GM21619 (cell line): ENCODE measurements at regions not wholly inside any gene's neighbourhood (a gene's known extent, or its start where the extent isn't known, plus 50 kb on each side); places are given as distances from the start of the nearest gene placed in this dataset.

Experiments
- ATAC-seq: cut with Tn5 transposase; IDR thresholded peaks from one replicate; pipeline ENCODE4 v1.9.1; 2021; ENCODE audit not compliant: unreplicated experiment

DNA sequence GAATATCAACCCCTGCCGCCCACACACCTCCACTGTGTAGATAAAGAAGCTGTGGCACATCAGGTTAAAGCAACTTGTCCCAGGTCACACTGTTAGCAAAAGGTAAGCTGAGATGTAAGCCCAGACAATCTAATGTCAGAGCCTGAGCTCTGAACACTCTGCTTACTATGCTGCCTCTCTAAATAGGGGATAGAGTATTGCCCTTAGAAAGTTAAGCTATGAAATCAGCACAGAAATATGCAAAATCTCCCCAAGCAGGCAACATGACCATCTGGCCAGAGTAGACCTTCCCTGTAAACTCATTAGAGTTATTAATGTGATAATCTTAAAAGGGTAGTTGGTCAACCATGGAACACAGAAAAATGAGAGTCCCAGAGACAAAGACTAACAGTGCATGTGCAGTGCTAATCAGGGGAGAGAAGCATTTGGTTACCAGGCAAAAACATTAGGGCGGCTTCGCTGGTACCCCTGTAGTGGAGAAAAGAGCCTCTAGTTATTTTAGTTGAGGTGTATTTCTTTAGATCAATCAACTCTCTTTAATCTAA, 171.0 kb downstream of the BTG1 start:
- ATAC-seq, result no peak

DNA sequence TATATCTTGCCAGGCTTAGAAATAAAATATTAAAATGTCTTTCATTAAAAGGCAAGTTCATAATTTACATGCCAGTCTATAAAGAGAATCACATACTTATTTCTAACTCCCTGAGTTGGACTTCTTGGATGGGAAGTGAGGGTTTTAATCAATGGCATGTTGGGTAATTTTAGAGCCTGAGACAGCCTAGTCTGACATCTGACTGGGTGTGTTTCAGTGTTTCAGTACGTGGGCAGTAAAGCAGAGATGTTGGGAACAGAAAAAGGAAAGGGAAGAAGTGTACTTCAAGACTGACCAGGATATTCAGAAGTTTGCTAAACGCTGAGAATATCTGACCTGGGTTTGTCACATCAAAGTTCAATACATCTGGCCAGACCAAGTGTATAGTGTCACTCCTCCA, 171.8 kb downstream of the BTG1 start:
- no peak for ATAC-seq

DNA sequence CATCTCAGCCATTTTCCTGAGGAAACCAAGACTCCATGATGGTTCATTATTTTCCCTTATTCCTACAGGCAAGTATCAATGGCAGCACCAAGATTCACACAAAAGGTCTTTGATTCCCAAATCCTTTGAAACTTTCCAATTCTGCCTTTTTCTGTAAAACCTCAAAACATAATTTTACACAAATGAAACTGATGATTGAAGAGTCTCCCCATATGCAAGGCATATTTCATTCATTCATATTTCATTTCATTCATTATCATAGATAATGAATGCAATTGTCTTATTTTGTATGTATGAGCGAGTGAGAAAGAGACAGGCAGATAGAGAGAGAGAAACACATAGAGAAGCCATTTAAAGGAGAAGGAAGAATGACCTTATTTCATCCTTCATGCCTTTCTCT, 172.8 kb downstream of the BTG1 start:
- no peak for ATAC-seq

DNA sequence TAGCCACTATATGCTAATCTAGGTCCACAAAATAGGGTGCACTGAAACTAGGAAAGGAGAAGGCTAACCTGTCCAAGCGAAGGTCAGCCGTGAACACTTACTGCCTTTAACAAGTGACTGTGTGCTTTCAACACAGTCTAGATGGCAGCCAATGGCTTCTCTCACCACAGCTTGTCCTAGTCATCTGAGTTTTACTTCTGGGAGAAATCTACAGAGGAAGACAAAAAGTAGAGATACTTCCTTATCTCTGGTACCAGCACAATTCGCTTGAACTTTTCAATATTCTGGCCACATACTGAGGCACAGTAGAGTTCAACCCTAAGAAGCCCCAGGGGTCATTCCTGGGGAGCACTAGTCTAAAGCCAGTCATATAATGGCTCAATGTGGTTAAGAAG, 176.9 kb downstream of the BTG1 start:
- ATAC-seq, result no peak

DNA sequence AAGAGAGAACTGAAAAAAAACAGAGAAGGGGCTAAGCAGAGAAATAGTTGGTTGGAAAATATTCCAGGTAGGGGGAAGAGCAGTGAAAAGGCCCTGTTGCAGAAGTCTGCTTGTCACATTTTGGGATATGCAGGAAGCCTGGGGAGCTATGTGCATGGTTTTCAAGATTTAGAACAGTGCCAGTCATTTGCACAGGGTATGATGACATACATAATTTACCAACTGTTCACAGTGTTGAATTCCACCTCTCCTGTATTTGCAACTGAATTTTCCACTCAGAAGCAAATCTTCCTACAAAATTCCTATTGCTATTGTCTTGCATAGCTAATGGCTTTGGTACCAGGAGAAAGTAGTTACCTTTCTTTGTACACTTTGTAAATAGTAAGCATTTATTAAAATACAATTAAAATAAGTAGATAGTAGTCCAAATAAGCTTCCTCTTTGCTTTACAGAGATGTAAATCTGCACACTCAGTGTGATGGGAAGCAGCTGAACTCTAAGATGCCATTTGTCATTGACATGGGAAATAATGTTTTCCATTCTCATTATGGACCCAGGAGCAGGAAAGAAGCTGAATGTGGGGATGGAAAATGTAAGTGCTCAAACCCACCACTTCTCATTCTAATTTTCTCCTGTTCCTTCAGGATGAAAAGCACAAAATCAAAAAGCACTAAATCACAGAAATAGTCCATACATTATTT, 177.4 kb downstream of the BTG1 start:
- no peak for ATAC-seq

DNA sequence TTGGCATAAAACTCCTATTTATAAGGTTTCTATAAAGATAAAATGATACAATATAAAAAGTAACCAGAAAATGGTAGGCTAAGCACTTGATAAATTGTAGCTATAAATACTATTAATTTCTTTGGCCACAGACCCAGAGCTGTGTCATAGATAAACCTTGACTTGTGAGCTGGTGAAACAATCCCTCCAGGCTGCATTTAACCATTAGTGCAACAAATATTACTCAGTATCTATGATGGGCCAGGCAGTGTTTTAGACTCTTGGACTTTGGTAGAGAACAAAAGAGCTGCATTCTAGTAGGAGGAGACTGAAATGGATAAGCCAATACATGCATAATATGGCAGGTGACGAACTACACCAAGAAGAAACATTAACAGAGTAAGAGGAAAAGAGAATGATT, 178.1 kb downstream of the BTG1 start:
- no peak for ATAC-seq

DNA sequence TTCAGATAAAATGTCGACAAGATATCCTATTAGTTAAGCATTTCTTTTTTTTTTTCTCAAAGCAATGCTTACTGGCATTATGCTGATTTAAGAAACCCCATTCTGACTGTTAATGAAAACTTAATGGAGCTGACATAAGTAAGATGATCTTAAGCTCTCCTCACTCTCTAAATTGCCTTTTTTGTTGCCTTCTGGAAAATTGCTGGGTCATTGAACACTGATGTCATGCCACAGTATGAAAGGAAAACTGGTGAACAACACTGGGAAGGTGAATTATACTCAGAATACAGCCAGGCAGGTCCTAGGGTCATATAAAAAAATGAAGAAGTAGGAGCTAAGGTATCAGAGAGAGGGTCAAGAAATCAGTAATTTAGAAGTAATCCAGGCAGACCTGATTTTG, 179.9 kb downstream of the BTG1 start:
- no peak for ATAC-seq

DNA sequence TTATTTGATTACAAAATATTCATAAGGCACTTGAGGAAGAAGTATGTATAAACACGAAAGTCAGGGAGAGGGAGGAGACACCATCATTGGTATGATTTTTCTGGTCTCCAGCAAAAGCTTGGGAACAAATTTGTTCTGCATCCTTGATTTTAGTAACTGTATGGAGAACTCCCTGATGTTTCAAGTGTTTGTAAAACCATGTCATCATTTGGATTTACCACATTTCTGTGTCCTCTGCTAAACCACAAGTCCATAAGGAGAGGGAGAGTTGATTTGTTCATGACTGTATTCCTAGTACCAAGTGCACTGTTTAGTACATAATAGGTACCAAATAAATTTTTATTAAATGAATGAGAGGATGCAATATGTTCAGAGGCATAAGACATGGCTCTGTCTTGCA, 181.1 kb downstream of the BTG1 start:
- ATAC-seq, result no peak

DNA sequence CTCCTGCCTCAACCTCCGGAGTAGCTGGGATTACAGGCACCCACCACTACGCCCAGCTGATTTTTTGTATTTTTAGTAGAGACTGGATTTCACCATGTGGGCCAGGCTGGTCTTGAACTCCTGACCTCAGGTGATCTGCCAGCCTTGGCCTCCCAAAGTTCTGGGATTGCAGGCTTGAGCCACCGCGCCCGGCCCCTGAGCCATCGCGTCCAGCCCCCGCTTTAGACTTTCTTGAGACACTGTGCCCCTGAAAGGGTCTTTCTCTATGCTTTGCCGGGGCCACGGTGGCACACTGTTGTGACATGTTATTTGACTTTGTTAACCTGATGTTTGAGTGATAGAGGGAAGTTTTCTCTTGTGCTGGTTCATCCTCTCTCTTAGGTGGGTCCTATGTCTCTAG, 186.4 kb downstream of the BTG1 start:
- no peak for ATAC-seq

DNA sequence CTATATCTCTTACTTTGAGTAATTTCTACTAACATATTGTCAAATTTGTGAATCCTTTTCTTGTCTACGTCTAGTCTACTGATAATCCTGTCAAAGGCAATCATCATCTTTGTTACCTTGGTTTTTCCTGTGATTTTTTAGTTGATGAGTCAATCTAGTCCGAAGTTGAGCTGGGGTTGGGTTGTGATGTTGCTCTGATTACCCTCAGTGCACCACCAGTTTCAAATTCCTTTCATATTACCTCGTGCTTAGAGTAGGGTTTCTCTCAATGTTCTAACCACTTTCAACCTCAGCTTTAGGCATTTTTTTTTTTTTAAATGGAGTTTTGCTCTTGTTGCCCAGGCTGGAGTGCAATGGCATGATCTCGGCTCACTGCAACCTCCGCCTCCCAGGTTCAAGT, 186.8 kb downstream of the BTG1 start:
- no peak for ATAC-seq

DNA sequence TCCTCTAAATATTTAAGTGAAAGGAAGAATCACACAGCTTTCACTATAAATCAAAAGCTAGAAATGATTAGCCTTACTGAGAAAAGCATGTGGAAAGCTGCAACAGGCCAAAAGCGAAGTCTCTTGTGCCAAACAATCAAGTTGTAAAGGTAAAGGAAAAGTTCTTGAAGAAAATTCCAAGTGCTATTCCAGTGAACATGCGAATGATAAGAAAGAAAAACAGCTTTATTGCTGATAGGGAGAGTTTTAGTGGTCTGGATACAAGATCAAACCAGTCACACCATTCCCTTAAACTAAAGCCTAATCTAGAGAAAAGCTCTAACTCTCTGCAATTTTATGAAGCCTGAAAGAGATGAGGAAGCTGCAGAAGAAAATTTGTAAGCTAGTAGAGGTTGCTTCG, 190.9 kb downstream of the BTG1 start:
- ATAC-seq, result no peak

DNA sequence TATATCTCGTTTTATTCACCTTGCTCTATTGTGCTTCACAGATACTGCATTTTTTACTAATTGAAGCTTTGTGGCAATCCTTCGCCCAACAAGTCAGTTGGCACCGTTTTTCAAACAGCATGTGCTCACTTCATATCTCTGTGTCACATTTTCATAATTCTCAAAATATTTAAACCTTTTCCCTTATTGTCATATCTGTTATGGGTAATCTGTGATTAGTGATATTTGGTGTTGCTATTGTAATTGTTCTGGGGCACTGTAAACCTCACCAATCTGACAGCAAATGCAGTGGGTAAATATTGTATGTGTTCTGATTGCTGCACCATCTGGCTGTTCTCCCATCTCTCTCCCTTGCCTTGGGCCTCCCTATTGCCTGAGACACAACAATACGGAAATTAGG, 191.3 kb downstream of the BTG1 start:
- ATAC-seq, result no peak

DNA sequence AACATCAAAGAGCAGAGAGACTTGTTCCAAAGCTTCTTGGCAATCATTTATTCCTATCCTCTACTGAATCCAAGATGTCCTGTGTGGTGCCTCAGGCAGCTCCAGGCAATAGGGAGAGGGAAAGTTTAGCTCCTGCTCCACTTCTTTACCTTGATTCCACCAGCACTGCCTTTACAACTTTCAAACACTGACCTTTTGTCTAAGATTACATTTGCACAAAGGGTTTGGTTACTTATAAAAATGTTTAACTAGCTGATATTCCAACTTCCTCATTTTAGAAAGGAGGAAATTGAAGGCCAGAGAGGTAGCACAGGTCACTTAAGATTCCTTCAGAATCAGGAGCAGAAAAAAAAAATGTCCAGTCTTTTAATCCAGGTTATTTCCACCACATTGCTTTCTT, 192.7 kb downstream of the BTG1 start:
- no peak for ATAC-seq

DNA sequence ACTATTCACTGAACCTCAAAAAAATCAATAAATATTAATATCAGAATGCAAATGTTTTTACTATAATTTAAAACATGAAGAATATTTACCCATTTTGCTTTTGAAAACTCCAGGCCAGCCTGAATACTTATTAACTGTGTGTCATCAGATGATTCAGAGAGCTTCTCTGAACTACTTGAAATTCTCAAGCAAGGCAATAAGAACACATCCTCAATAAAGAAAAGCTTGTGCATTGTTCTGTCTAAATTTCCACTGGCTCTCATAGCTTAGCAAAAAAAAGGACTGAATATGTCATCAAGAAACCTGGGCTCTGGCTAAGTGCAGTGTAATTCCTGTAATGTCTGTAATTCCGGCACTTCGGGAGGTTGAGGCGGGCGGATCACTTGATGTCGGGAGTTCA, 194.1 kb downstream of the BTG1 start:
- ATAC-seq, result no peak

DNA sequence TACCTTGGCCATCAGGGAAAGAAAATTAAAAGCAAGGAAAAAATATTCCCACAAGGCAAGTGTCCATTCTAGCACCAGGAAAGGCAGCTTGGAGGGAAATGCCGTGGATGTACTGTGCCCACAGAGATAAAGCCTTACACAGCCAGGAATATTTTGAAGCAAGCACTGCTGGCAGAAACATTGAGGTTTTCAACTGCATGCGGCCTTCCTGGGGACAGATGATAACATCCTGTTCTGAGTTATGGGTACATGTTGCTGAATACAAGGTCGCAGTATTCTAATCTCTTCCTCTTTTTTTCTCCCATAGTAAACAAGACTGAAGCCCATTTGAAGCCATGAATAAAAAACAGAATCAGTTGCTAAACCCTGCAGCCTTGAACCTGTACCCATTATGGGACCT, 197.1 kb downstream of the BTG1 start:
- ATAC-seq, result no peak

DNA sequence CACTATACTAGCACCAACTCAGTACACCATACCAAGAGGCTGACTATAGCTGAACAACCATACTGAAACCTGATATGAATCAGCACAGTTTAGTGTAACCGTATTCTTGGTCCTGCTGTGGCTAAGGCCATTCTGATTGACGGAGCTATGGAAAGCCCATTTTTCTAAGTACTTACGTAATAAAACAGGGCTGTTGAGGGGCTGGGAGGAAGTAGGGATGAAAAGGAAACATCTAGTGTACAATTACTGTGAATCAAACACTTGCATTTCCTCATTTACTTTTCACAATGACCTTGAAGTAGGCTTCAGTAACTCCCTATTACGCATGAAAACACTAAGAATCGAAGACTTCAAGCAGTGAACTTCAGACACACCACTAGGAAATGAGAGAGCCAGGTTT, 198.2 kb downstream of the BTG1 start:
- peak; percentile 92 for ATAC-seq

DNA sequence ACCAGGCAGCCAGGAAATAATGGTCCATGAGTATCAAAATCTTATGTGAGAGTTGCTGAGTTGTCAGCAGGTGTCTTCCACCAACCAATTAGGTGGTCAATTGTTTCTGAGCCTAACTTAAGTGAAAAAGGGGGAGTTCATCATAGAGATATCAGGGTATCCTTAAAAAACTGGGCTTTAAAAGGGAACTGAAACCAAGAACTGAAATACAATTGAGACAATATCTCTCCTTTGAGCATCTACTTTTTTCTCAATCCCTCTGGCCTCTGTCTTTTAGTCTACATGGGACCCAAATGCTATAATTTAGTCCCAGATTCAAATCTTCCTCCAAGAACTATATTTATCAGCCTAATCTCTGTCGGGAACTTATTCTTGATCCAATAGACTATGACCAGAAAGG, 201.0 kb downstream of the BTG1 start:
- no peak for ATAC-seq

DNA sequence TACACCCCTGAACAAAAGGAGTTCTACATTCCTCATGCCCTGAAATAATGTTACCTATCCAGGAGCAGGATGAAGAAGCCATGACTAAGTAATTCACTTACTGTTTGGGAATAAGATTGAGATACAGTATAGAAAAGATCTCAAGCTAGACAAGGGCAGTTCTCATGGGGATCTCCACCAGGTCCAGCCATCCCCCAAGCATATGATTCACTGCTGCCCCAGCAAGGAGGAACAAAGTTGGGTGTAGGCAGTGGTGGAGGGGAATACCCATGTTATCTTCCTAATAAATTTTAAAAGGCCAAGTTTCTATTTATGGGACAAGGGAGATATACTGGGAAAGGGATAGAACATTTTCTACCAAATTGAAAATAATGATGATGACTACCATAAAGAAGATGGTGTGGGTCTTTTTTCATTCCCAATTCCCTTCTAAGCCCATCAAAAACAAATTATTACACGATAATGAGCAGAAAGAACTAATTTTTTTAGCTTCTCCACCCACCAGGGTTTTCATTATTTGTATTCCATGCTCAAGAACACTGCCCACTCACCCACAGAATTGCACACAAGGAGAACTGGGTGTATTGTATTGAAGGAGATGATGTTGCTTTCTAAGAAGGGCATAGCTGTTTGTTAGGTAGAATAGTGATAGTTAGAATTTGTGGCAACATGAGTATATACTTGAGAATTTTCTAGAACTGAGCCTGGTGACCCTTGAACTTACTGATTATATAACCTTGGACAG, 204.6 kb downstream of the BTG1 start:
- ATAC-seq, result no peak

DNA sequence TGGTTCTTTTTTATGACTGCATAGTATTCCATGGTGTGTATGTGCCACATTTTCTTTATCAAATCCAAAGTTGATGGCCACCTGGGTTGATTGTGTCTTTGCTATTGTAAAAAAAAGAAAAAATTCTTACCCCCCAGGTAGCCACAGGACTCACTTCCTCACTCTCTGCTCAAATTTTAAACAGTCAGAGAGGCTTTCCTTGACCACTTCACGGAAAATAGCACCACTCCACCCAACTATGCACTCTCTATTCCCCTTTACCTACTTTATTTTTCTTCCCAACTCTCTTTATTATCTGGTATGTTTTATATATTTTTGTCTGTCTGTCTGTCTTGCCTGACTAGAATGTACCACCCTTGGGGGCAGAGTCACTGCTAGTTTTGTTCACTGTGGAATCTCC, 205.3 kb downstream of the BTG1 start:
- no peak for ATAC-seq

DNA sequence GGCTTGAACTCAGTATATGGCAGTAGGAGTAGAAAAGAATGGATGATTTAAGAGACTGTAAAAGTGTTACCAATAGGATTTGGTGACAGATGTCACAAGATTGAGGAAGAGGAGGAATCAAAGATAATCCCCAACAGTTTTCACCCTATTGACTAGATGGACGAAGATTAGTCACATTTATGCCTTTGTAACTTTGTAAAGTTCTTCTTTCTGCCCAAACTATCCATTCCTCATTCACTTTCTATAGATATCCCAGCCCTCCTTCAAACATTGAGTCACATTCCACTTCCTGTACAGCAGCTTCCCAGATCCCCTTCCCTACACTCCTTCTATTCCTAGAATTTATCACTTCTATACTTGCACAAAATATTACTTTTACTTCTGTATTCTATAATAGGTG, 207.9 kb downstream of the BTG1 start:
- ATAC-seq, result no peak

DNA sequence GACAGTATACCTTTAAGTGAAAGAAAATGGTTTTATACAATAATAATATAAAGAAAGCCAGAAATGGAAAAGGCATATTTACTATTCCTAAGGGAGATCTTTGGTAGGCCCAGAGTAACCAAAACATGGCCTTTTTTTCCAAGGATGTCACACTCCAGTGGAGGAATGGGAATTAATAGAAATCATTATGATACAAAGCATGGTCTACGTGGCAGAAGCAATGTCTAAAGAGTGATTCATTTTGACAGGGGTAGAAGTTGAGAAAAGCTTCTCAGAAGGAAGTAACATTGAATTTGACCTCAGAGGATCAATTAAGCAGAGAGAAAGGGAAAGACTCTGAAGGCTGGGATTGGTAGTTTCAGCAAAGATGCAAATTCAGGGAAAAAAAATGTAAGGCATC, 208.6 kb downstream of the BTG1 start:
- no peak for ATAC-seq

DNA sequence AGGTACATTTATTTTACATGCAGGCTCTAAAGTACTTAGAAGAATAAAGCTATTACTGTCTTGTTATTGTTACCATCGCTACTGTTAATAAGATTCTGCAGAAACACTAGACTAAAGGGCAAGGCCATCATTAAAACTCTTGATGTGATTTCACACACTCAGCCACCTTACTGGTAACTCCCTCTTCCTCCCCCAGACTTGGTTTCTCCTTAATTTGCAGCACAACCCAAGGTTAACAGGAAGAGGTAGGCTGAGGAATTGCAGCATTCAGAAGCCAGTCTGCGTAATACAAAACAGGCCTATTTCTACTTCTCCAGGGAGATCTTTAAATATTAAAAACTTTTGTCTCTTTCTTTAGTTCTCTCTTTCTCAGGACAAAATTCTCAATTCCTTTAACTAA, 210.3 kb downstream of the BTG1 start:
- no peak for ATAC-seq

DNA sequence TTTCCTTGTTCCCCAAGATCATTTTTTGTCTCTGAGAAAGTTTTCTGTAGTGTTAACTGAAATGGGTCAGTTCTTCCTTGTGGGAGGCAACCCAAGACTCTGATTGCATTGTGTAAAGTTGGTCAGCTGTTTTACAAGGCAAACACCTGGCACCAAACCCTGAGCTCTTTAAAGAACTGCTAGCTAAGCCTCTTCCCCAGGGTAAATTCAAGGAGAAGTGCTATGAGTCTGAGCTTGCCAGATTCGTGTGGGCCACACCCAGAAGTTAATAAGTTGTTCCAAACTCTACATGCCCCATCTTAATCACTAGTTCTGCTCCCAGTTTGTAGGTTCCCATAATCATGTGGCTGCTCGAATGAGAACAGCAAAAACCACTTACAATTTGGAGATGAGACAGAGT, 214.5 kb downstream of the BTG1 start:
- ATAC-seq, result no peak
